Progenitor cell of endocrine pancreas (in vitro differentiated cells): ENCODE measurements at regions not wholly inside any gene's neighbourhood (a gene's known extent, or its start where the extent isn't known, plus 50 kb on each side); places are given as distances from the start of the nearest gene placed in this dataset.
A peak's percentile ranks its signal among the peaks of the same experiment; 100 is the strongest.

Experiments used
- DNase-seq: peaks from one replicate; pipeline ENCODE4 v3.0.0; 2021; ENCODE audit warnings: low spot score; ENCODE audit not compliant: unreplicated experiment
- H3K27ac Mint-ChIP-seq: 2 replicates; pipeline ENCODE4 v1.8.0; 2021; ENCODE audit warnings: mild to moderate bottlenecking, moderate library complexity, mixed read lengths
- H3K27me3 Mint-ChIP-seq: 2 replicates; pipeline ENCODE4 v1.8.0; 2021; ENCODE audit warnings: mixed read lengths
- H3K36me3 Mint-ChIP-seq: 2 replicates; pipeline ENCODE4 v1.8.0; 2022; ENCODE audit warnings: mixed read lengths; ENCODE audit not compliant: insufficient read depth
- H3K4me1 Mint-ChIP-seq: 2 replicates; pipeline ENCODE4 v1.8.0; 2021; ENCODE audit warnings: low read depth, mixed read lengths
- H3K4me3 Mint-ChIP-seq: 2 replicates; pipeline ENCODE4 v1.8.0; 2021; ENCODE audit warnings: low read depth, mild to moderate bottlenecking, moderate library complexity, mixed read lengths
- H3K9me3 Mint-ChIP-seq: 2 replicates; pipeline ENCODE4 v1.8.0; 2021; ENCODE audit warnings: low read depth, mixed read lengths
- TF ChIP-seq, protein P1 (sequence below): fragments of 200-600 bp; sonication (generic); IDR thresholded peaks from one replicate; pipeline ENCODE4 v1.5.0; 2021; ENCODE audit warnings: antibody characterized with exemption, mild to moderate bottlenecking; ENCODE audit not compliant: unreplicated experiment

GRCh38 chr16:19980632-19981265, 92.9 kb downstream of the GPR139 start:
- Mint-ChIP-seq H3K27ac (no peak overlapping the region), H3K4me3 (no peak overlapping the region), H3K27me3 (no peaks in the 10 kb centered on the region), H3K36me3 (no peaks in the 10 kb centered on the region), H3K9me3 (no peaks in the 10 kb centered on the region), H3K4me1 (no peaks in the 10 kb centered on the region)
- TF ChIP-seq, protein P1, sequence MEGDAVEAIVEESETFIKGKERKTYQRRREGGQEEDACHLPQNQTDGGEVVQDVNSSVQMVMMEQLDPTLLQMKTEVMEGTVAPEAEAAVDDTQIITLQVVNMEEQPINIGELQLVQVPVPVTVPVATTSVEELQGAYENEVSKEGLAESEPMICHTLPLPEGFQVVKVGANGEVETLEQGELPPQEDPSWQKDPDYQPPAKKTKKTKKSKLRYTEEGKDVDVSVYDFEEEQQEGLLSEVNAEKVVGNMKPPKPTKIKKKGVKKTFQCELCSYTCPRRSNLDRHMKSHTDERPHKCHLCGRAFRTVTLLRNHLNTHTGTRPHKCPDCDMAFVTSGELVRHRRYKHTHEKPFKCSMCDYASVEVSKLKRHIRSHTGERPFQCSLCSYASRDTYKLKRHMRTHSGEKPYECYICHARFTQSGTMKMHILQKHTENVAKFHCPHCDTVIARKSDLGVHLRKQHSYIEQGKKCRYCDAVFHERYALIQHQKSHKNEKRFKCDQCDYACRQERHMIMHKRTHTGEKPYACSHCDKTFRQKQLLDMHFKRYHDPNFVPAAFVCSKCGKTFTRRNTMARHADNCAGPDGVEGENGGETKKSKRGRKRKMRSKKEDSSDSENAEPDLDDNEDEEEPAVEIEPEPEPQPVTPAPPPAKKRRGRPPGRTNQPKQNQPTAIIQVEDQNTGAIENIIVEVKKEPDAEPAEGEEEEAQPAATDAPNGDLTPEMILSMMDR = peak; percentile 58
- no peak for DNase-seq

DNA sequence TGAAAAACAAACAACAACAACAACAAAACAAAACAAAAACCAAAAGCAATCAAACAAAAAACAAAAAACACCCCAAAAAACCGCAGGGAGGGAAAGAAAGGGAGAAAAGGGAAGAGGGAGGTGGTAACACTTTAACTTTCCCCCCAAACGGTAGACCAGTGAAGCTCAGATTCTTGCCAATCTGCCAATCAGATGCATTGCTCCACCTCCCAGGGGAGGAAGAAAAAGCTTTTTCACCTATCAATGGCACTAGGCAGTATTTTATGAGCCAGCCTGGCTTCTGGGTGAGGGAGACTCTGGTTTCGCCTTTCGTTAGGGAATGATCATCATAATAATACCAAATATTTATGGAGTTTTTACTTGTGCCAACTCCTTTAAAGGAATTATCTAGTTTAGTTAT, 94.1 kb downstream of the GPR139 start:
- TF ChIP-seq, protein P1 = no peak
- Mint-ChIP-seq H3K27me3 (no peaks in the 10 kb centered on the region), H3K9me3 (no peaks in the 10 kb centered on the region), H3K4me3 (no peak overlapping the region), H3K4me1 (no peaks in the 10 kb centered on the region), H3K36me3 (no peaks in the 10 kb centered on the region), H3K27ac (no peak overlapping the region)
- no peak for DNase-seq

- H3K27me3 Mint-ChIP-seq = peaks cover 2% of the 10 kb centered on the region
- no peaks in the 10 kb centered on the region for H3K4me1 Mint-ChIP-seq
- no peak overlapping the region for H3K27ac Mint-ChIP-seq
- no peaks in the 10 kb centered on the region for H3K36me3 Mint-ChIP-seq
- TF ChIP-seq, protein P1 = no peak
- H3K9me3 Mint-ChIP-seq = no peaks in the 10 kb centered on the region
- H3K4me3 Mint-ChIP-seq = no peak overlapping the region
- no peak for DNase-seq
Observed at GRCh38 chr16:19974607-19975006, 90.0 kb upstream of the GPRC5B start.

DNA sequence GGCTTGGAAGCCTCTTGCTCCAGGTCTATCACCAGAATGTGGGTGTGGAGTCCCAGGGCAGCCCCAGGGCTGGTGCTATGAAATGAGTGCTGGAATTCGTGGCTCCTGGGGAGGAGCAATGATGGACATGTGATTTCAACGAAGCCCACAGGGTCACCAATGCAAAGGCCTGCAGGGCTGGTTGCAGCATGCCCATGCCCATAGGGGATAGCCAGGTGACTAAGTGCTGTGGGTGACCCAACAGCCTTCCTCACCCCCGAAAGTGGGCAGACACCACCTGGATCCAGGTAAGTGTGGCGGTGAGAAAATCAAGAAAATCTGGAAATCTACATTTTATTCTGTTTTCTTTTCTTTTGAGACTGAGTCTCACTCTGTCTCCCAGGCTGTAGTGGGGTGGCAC, 87.5 kb upstream of the GPRC5B start:
- no peak overlapping the region for H3K27ac Mint-ChIP-seq
- H3K27me3 Mint-ChIP-seq = peaks cover 2% of the 10 kb centered on the region
- no peaks in the 10 kb centered on the region for H3K9me3 Mint-ChIP-seq
- TF ChIP-seq, protein P1 = no peak
- no peaks in the 10 kb centered on the region for H3K36me3 Mint-ChIP-seq
- no peak overlapping the region for H3K4me3 Mint-ChIP-seq
- no peaks in the 10 kb centered on the region for H3K4me1 Mint-ChIP-seq
- no peak for DNase-seq

DNA sequence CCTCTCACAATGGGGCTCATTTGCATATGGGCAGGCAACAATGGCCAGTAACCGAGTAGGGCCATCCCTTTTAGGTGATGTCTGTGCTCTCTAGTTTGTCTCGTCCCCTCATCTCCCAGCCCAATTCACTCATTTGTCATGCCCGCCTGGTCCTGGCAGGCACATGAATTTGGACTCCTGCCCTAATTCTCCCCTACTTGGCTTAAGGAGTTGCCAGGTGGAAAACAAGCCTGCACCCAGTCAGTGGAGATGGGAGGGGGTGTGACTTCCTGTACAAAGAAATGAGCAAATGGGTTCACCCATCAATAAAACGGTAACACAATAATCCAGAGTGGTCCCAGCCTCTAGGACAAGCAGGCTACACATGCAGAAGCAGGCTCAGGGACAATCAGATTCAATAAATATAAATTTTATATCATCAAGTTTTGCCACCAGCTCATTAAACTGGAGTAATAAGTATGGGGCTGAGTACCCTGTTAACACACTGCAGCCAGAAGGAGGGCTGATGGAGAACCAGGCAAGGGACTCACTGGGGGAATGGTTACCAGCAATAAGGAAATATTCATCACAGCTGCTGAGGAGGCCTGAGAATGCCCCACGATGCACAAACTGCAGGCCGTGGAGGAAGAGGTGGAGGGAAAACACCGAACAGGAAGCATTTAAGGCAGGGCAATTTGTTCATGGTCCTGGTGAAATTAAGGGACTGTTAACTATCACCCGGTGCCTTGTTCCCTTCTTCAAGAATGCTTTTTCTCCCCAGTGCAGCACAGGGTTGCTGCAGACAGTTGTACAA, 84.4 kb upstream of the GPRC5B start:
- TF ChIP-seq, protein P1 = no peak
- DNase-seq = no peak
- no peaks in the 10 kb centered on the region for H3K36me3 Mint-ChIP-seq
- H3K4me3 Mint-ChIP-seq = no peak overlapping the region
- no peaks in the 10 kb centered on the region for H3K4me1 Mint-ChIP-seq
- H3K27ac Mint-ChIP-seq = no peak overlapping the region
- peaks cover 2% of the 10 kb centered on the region for H3K27me3 Mint-ChIP-seq
- no peaks in the 10 kb centered on the region for H3K9me3 Mint-ChIP-seq
